ENCODE measurements at regions not wholly inside any gene's neighbourhood (a gene's known extent, or its start where the extent isn't known, plus 50 kb on each side); places are given as distances from the start of the nearest gene placed in this dataset.
A peak's percentile ranks its signal among the peaks of the same experiment; 100 is the strongest.

GRCh38 chr5:24831989-24832388, 187.2 kb upstream of the CDH10 start:
- intact Hi-C loops (cut with DNase I): no loop called here
- H3K4me1 ChIP-seq: no peaks in the 10 kb centered on the region
- H3K27me3 ChIP-seq: no peaks in the 10 kb centered on the region
- H3K36me3 ChIP-seq: no peaks in the 10 kb centered on the region
- no peak for TF ChIP-seq CTCF (IDR thresholded peaks at IDR 0.05)
- H3K4me3 ChIP-seq: no peak overlapping the region
- no peak overlapping the region for H3K27ac ChIP-seq
- DNase-seq: no peak
- H3K9me3 ChIP-seq: no peaks in the 10 kb centered on the region
- no peak for ATAC-seq

GRCh38 chr5:24823625-24824024, 178.8 kb upstream of the CDH10 start:
- intact Hi-C loops (cut with DNase I): no loop called here
- Histone ChIP-seq H3K27ac (no peak overlapping the region), H3K27me3 (no peaks in the 10 kb centered on the region), H3K4me3 (no peak overlapping the region), H3K4me1 (no peaks in the 10 kb centered on the region), H3K36me3 (no peaks in the 10 kb centered on the region), H3K9me3 (no peaks in the 10 kb centered on the region)
- DNase-seq: no peak
- peak; percentile 43 for ATAC-seq
- TF ChIP-seq CTCF (IDR thresholded peaks at IDR 0.05): no peak

- no peak for DNase-seq
- intact Hi-C loops (cut with DNase I): no loop called here
- no peak overlapping the region for H3K27ac ChIP-seq
- H3K36me3 ChIP-seq: no peaks in the 10 kb centered on the region
- no peaks in the 10 kb centered on the region for H3K9me3 ChIP-seq
- no peak for ATAC-seq
- H3K4me3 ChIP-seq: no peak overlapping the region
- TF ChIP-seq CTCF (IDR thresholded peaks at IDR 0.05): no peak
- no peaks in the 10 kb centered on the region for H3K4me1 ChIP-seq
- H3K27me3 ChIP-seq: no peaks in the 10 kb centered on the region
These were observed 175.1 kb upstream of the CDH10 start for GRCh38 chr5:24819841-24820240.

- no peak for DNase-seq
- Histone ChIP-seq H3K27ac (no peak overlapping the region), H3K4me1 (no peaks in the 10 kb centered on the region), H3K9me3 (no peaks in the 10 kb centered on the region), H3K27me3 (no peaks in the 10 kb centered on the region), H3K4me3 (no peak overlapping the region), H3K36me3 (no peaks in the 10 kb centered on the region)
- TF ChIP-seq CTCF (IDR thresholded peaks at IDR 0.05): no peak
- intact Hi-C loops (cut with DNase I): no loop called here
- ATAC-seq: no peak
These were observed 173.2 kb upstream of the CDH10 start for GRCh38 chr5:24817966-24818365.

- TF ChIP-seq CTCF (IDR thresholded peaks at IDR 0.05): no peak
- Histone ChIP-seq H3K4me3 (no peak overlapping the region), H3K36me3 (no peaks in the 10 kb centered on the region), H3K4me1 (no peaks in the 10 kb centered on the region), H3K27ac (no peak overlapping the region), H3K9me3 (no peaks in the 10 kb centered on the region), H3K27me3 (no peaks in the 10 kb centered on the region)
- no peak for DNase-seq
- no peak for ATAC-seq
- intact Hi-C loops (cut with DNase I): no loop called here
These were observed 171.4 kb upstream of the CDH10 start for GRCh38 chr5:24816206-24816605.

- intact Hi-C loops (cut with DNase I): no loop called here
- no peak for ATAC-seq
- H3K36me3 ChIP-seq: no peaks in the 10 kb centered on the region
- H3K4me3 ChIP-seq: no peak overlapping the region
- no peaks in the 10 kb centered on the region for H3K4me1 ChIP-seq
- H3K9me3 ChIP-seq: no peaks in the 10 kb centered on the region
- no peak for TF ChIP-seq CTCF (IDR thresholded peaks at IDR 0.05)
- H3K27me3 ChIP-seq: no peaks in the 10 kb centered on the region
- no peak overlapping the region for H3K27ac ChIP-seq
- DNase-seq: no peak
These were observed 160.5 kb upstream of the CDH10 start for GRCh38 chr5:24805230-24805629.

Data from upper lobe of right lung (tissue), 1 donor.